ENCODE measurements at regions not wholly inside any gene's neighbourhood (a gene's known extent, or its start where the extent isn't known, plus 50 kb on each side); places are given as distances from the start of the nearest gene placed in this dataset.

DNA sequence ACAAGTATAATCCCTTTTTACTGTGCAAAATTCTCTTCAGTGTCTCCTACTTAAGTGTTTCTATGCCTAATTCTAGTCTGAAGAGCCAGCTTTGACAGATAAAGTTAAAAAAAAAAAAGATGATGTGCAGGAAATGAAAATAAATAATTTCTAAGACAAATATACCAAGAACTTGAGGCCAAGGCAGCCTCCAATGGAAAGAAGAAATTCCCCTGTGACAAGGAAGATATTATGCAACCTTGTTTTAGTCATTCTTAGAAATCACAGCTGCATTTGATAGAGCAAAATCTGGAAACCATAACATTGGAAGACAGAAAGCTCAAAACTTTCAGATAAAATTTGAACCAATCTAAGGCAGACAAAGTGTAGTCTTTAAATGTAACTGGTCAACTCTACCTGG is 375.9 kb upstream of the TLE4 start:
- intact Hi-C loops (cut with DNase I; ENCODE audit: low total_unique reads): no loop called here
- H3K27ac ChIP-seq: no peak overlapping the region
- no peak for TF ChIP-seq EP300 (IDR thresholded peaks at IDR 0.05; ENCODE audit: low read depth)
- TF ChIP-seq, protein P1, sequence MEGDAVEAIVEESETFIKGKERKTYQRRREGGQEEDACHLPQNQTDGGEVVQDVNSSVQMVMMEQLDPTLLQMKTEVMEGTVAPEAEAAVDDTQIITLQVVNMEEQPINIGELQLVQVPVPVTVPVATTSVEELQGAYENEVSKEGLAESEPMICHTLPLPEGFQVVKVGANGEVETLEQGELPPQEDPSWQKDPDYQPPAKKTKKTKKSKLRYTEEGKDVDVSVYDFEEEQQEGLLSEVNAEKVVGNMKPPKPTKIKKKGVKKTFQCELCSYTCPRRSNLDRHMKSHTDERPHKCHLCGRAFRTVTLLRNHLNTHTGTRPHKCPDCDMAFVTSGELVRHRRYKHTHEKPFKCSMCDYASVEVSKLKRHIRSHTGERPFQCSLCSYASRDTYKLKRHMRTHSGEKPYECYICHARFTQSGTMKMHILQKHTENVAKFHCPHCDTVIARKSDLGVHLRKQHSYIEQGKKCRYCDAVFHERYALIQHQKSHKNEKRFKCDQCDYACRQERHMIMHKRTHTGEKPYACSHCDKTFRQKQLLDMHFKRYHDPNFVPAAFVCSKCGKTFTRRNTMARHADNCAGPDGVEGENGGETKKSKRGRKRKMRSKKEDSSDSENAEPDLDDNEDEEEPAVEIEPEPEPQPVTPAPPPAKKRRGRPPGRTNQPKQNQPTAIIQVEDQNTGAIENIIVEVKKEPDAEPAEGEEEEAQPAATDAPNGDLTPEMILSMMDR (IDR thresholded peaks at IDR 0.05): no peak
- TF ChIP-seq POLR2AphosphoS5 (IDR thresholded peaks at IDR 0.05): no peak
- no peak for TF ChIP-seq POLR2A (IDR thresholded peaks at IDR 0.05)
- H3K36me3 ChIP-seq: no peaks in the 10 kb centered on the region
- H3K4me3 ChIP-seq: no peak overlapping the region
- DNase-seq: no peak
- no peaks in the 10 kb centered on the region for H3K4me1 ChIP-seq
- H3K9me3 ChIP-seq: no peaks in the 10 kb centered on the region
- no peaks in the 10 kb centered on the region for H3K27me3 ChIP-seq
- in situ Hi-C loops (cut with MboI; ENCODE audit: low pct_ligation_motif_present in 1 of 4, low pct_unique_long_range_greater_than_20kb in 1 of 4, low sequenced_read_pairs in 3 of 4): no loop called here

DNA sequence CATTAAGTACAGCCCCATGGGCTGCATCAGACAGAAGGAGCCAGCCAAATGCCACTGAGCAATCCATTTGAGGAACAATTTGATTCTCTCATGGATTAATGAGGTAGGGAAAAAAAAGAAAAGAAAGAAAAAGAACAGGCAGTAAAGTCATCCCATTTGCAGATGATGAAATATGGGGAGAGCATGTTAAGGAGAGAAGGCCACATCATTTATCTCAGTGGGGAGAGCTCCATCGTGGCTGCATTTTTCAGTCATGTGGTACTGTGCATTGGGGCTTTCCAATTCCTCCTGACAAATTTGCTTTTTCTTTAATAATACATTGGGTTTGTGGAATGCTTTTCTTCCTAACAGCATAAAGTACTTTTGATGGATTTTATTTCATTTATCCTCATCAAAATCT is 375.2 kb upstream of the TLE4 start:
- Histone ChIP-seq H3K27me3 (no peaks in the 10 kb centered on the region), H3K4me3 (no peak overlapping the region), H3K4me1 (no peaks in the 10 kb centered on the region), H3K27ac (no peak overlapping the region), H3K9me3 (no peaks in the 10 kb centered on the region), H3K36me3 (no peaks in the 10 kb centered on the region)
- TF ChIP-seq POLR2A (IDR thresholded peaks at IDR 0.05) (no peak), POLR2AphosphoS5 (IDR thresholded peaks at IDR 0.05) (no peak), EP300 (IDR thresholded peaks at IDR 0.05; ENCODE audit: low read depth) (no peak)
- TF ChIP-seq, protein P1 (IDR thresholded peaks at IDR 0.05): no peak
- intact Hi-C loops (cut with DNase I; ENCODE audit: low total_unique reads) (no loop called here), in situ Hi-C loops (cut with MboI; ENCODE audit: low pct_ligation_motif_present in 1 of 4, low pct_unique_long_range_greater_than_20kb in 1 of 4, low sequenced_read_pairs in 3 of 4) (no loop called here)
- WGBS, 2 donors (ENCODE audit: low coverage in 1 of 2): 54 to 70% methylated on average over 1 of the region's 1 CpG
- DNase-seq: no peak

DNA sequence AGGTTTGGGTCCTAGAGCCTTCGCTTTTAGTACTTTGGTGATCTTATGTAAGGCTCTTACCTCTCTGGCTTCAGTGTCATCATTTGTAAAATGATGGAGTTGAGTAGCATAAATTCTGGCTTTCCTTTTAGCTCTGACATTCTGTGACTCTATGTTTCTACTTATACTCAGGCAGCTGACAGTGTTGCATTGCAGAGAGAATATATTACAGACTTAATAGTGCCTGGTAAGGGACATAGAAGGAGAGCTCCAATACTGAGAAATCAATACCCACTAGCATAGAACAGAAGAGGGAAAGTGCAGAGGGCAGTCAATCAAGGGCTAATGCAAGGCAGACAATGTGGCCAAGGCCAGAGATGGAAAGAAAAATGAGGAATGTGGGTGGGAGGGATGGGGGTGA is 371.4 kb upstream of the TLE4 start:
- H3K9me3 ChIP-seq: no peaks in the 10 kb centered on the region
- H3K27ac ChIP-seq: no peak overlapping the region
- no peaks in the 10 kb centered on the region for H3K4me1 ChIP-seq
- 40 to 84% methylated on average over 1 of the region's 1 CpG for WGBS, 2 donors (ENCODE audit: low coverage in 1 of 2)
- H3K36me3 ChIP-seq: no peaks in the 10 kb centered on the region
- TF ChIP-seq POLR2A (IDR thresholded peaks at IDR 0.05) (no peak), POLR2AphosphoS5 (IDR thresholded peaks at IDR 0.05) (no peak), EP300 (IDR thresholded peaks at IDR 0.05; ENCODE audit: low read depth) (no peak)
- TF ChIP-seq, protein P1 (IDR thresholded peaks at IDR 0.05): no peak
- in situ Hi-C loops (cut with MboI; ENCODE audit: low pct_ligation_motif_present in 1 of 4, low pct_unique_long_range_greater_than_20kb in 1 of 4, low sequenced_read_pairs in 3 of 4): no loop called here
- no peak for DNase-seq
- H3K27me3 ChIP-seq: no peaks in the 10 kb centered on the region
- no peak overlapping the region for H3K4me3 ChIP-seq
- intact Hi-C loops (cut with DNase I; ENCODE audit: low total_unique reads): no loop called here

DNA sequence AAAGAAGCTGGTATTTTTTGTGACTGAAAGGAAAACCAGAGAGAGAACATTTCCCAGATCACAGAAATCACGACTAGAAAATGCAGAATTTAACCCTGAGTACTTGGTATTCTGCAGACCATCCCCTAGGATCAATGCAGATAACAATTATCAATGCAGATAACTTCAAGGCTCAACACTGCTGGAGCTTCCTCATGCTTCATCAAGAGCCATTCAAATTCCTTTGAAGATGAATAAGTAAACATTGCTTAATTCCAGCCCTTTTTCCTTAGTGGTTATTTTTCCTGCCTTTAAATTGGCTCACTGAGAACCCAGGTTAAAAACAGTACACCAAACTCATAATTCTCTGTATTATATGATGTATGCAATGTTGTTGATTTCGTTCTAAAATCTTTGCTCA is 370.1 kb upstream of the TLE4 start:
- Histone ChIP-seq H3K9me3 (no peaks in the 10 kb centered on the region), H3K27me3 (no peaks in the 10 kb centered on the region), H3K4me3 (no peak overlapping the region), H3K36me3 (no peaks in the 10 kb centered on the region), H3K27ac (no peak overlapping the region), H3K4me1 (no peaks in the 10 kb centered on the region)
- intact Hi-C loops (cut with DNase I; ENCODE audit: low total_unique reads): no loop called here
- TF ChIP-seq POLR2A (IDR thresholded peaks at IDR 0.05): no peak
- TF ChIP-seq EP300 (IDR thresholded peaks at IDR 0.05; ENCODE audit: low read depth): no peak
- TF ChIP-seq, protein P1 (IDR thresholded peaks at IDR 0.05): no peak
- TF ChIP-seq POLR2AphosphoS5 (IDR thresholded peaks at IDR 0.05): no peak
- in situ Hi-C loops (cut with MboI; ENCODE audit: low pct_ligation_motif_present in 1 of 4, low pct_unique_long_range_greater_than_20kb in 1 of 4, low sequenced_read_pairs in 3 of 4): no loop called here
- 33 to 42% methylated on average over 2 of the region's 2 CpGs for WGBS, 2 donors (ENCODE audit: low coverage in 1 of 2)
- DNase-seq: no peak

Data from transverse colon (tissue), 4 donors.